ENCODE measurements at regions not wholly inside any gene's neighbourhood (a gene's known extent, or its start where the extent isn't known, plus 50 kb on each side); places are given as distances from the start of the nearest gene placed in this dataset.

DNA sequence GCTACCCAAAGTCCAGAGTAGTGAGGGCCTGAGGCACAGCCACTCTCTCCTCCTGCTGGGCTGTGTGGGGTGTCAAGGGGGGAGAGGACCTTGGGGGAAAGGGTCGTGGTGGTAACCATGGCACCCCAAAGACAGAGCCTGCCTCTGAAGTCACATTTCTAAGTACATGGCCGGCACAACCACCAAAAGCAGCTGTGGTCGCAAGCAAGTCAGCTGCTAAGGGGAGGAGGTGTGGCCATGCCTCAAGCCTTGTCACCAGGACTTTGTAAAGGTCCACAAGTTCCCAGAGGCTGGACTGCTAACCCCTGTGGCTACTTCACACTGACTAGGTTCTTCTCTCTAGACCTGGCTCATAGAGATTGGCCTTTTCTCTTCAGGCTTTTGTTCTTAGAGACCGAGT lies 310.6 kb downstream of the LMX1A start:
- H3K9me3 ChIP-seq = no peaks in the 10 kb centered on the region
- no peaks in the 10 kb centered on the region for H3K36me3 ChIP-seq
- no peak overlapping the region for H3K4me3 ChIP-seq
- 83 to 93% (median 91%) methylated on average over 3 to 4 of the region's 4 CpGs for WGBS, 4 donors
- no peaks in the 10 kb centered on the region for H3K4me1 ChIP-seq
- ATAC-seq (no peak), DNase-seq (no peak)
- no peak overlapping the region for H3K27ac ChIP-seq
- no peaks in the 10 kb centered on the region for H3K27me3 ChIP-seq
- TF ChIP-seq, protein P1, sequence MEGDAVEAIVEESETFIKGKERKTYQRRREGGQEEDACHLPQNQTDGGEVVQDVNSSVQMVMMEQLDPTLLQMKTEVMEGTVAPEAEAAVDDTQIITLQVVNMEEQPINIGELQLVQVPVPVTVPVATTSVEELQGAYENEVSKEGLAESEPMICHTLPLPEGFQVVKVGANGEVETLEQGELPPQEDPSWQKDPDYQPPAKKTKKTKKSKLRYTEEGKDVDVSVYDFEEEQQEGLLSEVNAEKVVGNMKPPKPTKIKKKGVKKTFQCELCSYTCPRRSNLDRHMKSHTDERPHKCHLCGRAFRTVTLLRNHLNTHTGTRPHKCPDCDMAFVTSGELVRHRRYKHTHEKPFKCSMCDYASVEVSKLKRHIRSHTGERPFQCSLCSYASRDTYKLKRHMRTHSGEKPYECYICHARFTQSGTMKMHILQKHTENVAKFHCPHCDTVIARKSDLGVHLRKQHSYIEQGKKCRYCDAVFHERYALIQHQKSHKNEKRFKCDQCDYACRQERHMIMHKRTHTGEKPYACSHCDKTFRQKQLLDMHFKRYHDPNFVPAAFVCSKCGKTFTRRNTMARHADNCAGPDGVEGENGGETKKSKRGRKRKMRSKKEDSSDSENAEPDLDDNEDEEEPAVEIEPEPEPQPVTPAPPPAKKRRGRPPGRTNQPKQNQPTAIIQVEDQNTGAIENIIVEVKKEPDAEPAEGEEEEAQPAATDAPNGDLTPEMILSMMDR (IDR thresholded peaks at IDR 0.05) = no peak
- TF ChIP-seq POLR2A (IDR thresholded peaks at IDR 0.05) = no peak
- intact Hi-C loops (cut with DNase I) = no loop called here

DNA sequence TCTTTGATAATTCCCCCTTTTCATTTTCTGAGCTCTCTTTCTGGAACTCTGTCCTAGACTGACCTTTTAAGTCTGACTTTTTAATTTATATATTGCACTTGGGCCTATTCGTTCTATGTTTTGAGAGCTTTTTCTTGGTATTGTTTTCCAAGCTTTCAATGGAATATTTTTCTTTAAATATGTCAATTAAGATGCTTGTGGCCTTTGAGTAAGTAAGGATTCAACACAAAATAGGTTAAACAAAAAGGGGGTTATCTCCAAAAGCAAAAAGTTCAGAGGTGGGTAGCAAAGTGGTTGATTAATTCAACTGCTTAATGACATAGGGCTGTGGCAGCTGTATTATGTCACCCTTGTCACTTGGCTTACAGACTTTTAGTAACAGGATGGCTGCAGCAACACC lies 315.9 kb downstream of the LMX1A start:
- 78 to 87% (median 83%) methylated on average over 1 of the region's 1 CpG for WGBS, 4 donors

DNA sequence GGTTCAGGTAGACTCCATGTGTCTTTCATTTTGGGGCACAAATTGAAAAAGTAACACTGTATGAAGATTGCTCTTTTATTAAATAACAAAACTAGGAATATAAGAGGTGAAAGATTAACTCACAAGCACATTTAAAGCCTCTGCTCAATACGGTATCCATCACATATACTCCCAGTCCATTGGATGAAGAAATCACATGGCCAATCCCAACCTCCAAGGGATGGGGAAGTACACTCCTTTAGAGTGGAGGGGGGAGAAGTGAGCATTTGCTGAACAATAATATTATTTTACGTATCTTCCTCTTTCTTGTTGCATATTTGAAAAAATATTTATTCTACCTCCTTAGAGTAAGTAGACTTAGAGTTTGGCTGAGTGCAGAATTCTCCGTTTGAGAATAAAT lies 316.5 kb downstream of the LMX1A start:
- intact Hi-C loops (cut with DNase I) = no loop called here
- H3K27ac ChIP-seq = no peak overlapping the region
- TF ChIP-seq POLR2A (IDR thresholded peaks at IDR 0.05) = no peak
- TF ChIP-seq, protein P1 (IDR thresholded peaks at IDR 0.05) = no peak
- H3K27me3 ChIP-seq = no peaks in the 10 kb centered on the region
- H3K36me3 ChIP-seq = no peaks in the 10 kb centered on the region
- WGBS, 4 donors = 69 to 85% (median 77%) methylated on average over 3 of the region's 3 CpGs
- no peaks in the 10 kb centered on the region for H3K4me1 ChIP-seq
- no peaks in the 10 kb centered on the region for H3K9me3 ChIP-seq
- no peak overlapping the region for H3K4me3 ChIP-seq
- no peak for ATAC-seq
- DNase-seq = no peak

More for the DNA sequence above, 315.9 kb downstream of the LMX1A start:
- DNase-seq (no peak), ATAC-seq (no peak)
- Histone ChIP-seq H3K27ac (no peak overlapping the region), H3K27me3 (no peaks in the 10 kb centered on the region), H3K4me1 (no peaks in the 10 kb centered on the region), H3K9me3 (no peaks in the 10 kb centered on the region), H3K4me3 (no peak overlapping the region), H3K36me3 (no peaks in the 10 kb centered on the region)
- intact Hi-C loops (cut with DNase I) = no loop called here
- TF ChIP-seq POLR2A (IDR thresholded peaks at IDR 0.05) = no peak
- TF ChIP-seq, protein P1 (IDR thresholded peaks at IDR 0.05) = no peak

DNA sequence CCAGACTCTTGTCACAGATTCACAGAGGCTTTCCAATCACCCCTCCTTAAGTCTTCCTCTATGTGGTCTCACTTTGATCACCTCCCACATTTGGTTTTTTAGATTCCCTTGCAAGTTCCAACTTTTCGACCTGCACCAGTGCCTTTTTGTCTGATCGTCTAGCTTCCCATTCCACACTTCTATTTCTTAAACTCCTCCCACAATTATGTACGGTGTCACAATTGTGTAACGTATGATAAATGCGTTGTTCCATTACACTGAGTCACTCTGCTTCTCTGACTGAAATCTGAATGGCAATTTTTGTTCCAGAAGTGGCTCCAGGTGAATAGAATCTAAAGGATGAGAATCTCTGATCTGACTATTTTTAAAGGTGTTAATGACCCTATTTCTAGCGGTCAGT lies 320.1 kb downstream of the LMX1A start:
- Histone ChIP-seq H3K27me3 (no peaks in the 10 kb centered on the region), H3K36me3 (no peaks in the 10 kb centered on the region), H3K27ac (no peak overlapping the region), H3K4me3 (no peak overlapping the region), H3K4me1 (no peaks in the 10 kb centered on the region), H3K9me3 (no peaks in the 10 kb centered on the region)
- DNase-seq (no peak), ATAC-seq (no peak)
- WGBS, 4 donors = 86 to 91% (median 87%) methylated on average over 6 of the region's 6 CpGs
- intact Hi-C loops (cut with DNase I) = no loop called here
- TF ChIP-seq POLR2A (IDR thresholded peaks at IDR 0.05) = no peak
- TF ChIP-seq, protein P1 (IDR thresholded peaks at IDR 0.05) = no peak

Data from heart left ventricle (tissue), 16 donors.